Gastrocnemius medialis (tissue), 4 donors: ENCODE measurements at regions not wholly inside any gene's neighbourhood (a gene's known extent, or its start where the extent isn't known, plus 50 kb on each side); places are given as distances from the start of the nearest gene placed in this dataset.
"Not testable (repeated sequence)": the region's sequence is repeated elsewhere in the genome, so short reads cannot be mapped to it uniquely, and the experiment has no call there.

Experiments used
- ATAC-seq, 2 donors: fragments of 150-250 bp; one replicate each; pipeline ENCODE4 v1.9.1; 2016
- DNase-seq, 2 donors: peaks; one replicate each; pipeline ENCODE4 v3.0.0-alpha.2; 2019
- H3K27ac ChIP-seq, 4 donors: fragments of 200-600 bp; sonication (generic); 1 replicate in 1 of 4; 2 replicates in 3 of 4; pipeline ENCODE4 v1.5.1; 2016 to 2018; ENCODE audit warnings: mild to moderate bottlenecking in 2 of 4, moderate library complexity in 1 of 4
- H3K27me3 ChIP-seq, 3 donors: fragments of 200-600 bp; sonication (generic) in 2 of 3; 1 replicate in 1 of 3; 2 replicates in 2 of 3; pipeline versions ENCODE4 v1.5.1 to v1.6.0; 2016 to 2019; ENCODE audit warnings: mild to moderate bottlenecking in 1 of 3, moderate library complexity in 1 of 3
- H3K36me3 ChIP-seq, 2 donors: fragments of 200-600 bp; sonication (generic) in 1 of 2; one replicate each; pipeline ENCODE4 v1.5.1; 2017 to 2018
- H3K4me1 ChIP-seq, 2 donors: fragments of 200-600 bp; sonication (generic) in 1 of 2; one replicate each; pipeline ENCODE4 v1.5.1; 2016 to 2017; ENCODE audit warnings: mild to moderate bottlenecking in 2 of 2
- H3K4me3 ChIP-seq, 4 donors: fragments of 200-600 bp; sonication (generic) in 3 of 4; 1 replicate in 1 of 4; 2 replicates in 3 of 4; pipeline ENCODE4 v1.5.1; 2016 to 2019; ENCODE audit warnings: mild to moderate bottlenecking in 2 of 4
- H3K9me3 ChIP-seq, 3 donors: fragments of 200-600 bp; sonication (generic) in 2 of 3; 1 replicate in 1 of 3; 2 replicates in 2 of 3; pipeline ENCODE4 v1.5.1; 2016 to 2019
- CTCF ChIP-seq, 5 experiments: fragments of 450-650 bp in 3 of 5; fragments of 200-600 bp in 2 of 5; sonication (generic) in 2 of 5; IDR thresholded peaks in 4 of 5; conservative IDR thresholded peaks in 1 of 5; 1 replicate in 4 of 5; 2 replicates in 1 of 5; pipeline ENCODE4 v1.5.1; 2016 to 2019; ENCODE audit warnings: antibody characterized with exemption in 5 of 5, mild to moderate bottlenecking in 3 of 5, moderate library complexity in 3 of 5
- POLR2A ChIP-seq, 2 donors: fragments of 450-650 bp; IDR thresholded peaks; one replicate each; pipeline ENCODE4 v1.6.1; 2017; ENCODE audit warnings: antibody characterized with exemption in 2 of 2, mild to moderate bottlenecking in 2 of 2, moderate library complexity in 2 of 2
- in situ Hi-C, 4 donors: fragments of 200-750 bp; cut with MboI; loops; one replicate each; pipeline versions ENCODE4 v1.15.0 to v1.8.0; 2017; ENCODE audit warnings: low sequenced_read_pairs in 4 of 4
- intact Hi-C: fragments of 100-400 bp; cut with DNase I; formaldehyde crosslinking; loops from one replicate; pipeline ENCODE4 v1.15.1; 2023; ENCODE audit warnings: low total_unique reads

- Histone ChIP-seq H3K4me1 (no peaks in the 10 kb centered on the region), H3K36me3 (no peaks in the 10 kb centered on the region), H3K27me3 (no peaks in the 10 kb centered on the region), H3K4me3 (no peak overlapping the region), H3K27ac (no peak overlapping the region), H3K9me3 (no peaks in the 10 kb centered on the region)
- intact Hi-C loops (no loop called here), in situ Hi-C loops (no loop called here)
- TF ChIP-seq CTCF (IDR thresholded peaks at IDR 0.05 in 4 of 5, conservative IDR thresholded peaks at IDR 0.05 in 1 of 5) (no peak), POLR2A (IDR thresholded peaks at IDR 0.05) (no peak)
- no peak for ATAC-seq
- DNase-seq: no peak
These were observed 451.8 kb upstream of the PTGER4 start for GRCh38 chr5:40227931-40228330.

GRCh38 chr5:40227366-40227765, 452.3 kb upstream of the PTGER4 start:
- DNase-seq (no peak), ATAC-seq (no peak)
- Histone ChIP-seq H3K9me3 (no peaks in the 10 kb centered on the region), H3K4me1 (no peaks in the 10 kb centered on the region), H3K36me3 (no peaks in the 10 kb centered on the region), H3K4me3 (no peak overlapping the region), H3K27ac (no peak overlapping the region), H3K27me3 (no peaks in the 10 kb centered on the region)
- TF ChIP-seq CTCF (IDR thresholded peaks at IDR 0.05 in 4 of 5, conservative IDR thresholded peaks at IDR 0.05 in 1 of 5) (no peak), POLR2A (IDR thresholded peaks at IDR 0.05) (no peak)
- in situ Hi-C loops: no loop called here
- intact Hi-C loops: no loop called here

- no peak overlapping the region for H3K27ac ChIP-seq
- no peaks in the 10 kb centered on the region for H3K36me3 ChIP-seq
- TF ChIP-seq CTCF (IDR thresholded peaks at IDR 0.05 in 4 of 5, conservative IDR thresholded peaks at IDR 0.05 in 1 of 5) (no peak), POLR2A (IDR thresholded peaks at IDR 0.05) (no peak)
- H3K4me1 ChIP-seq: no peaks in the 10 kb centered on the region
- no peaks in the 10 kb centered on the region for H3K9me3 ChIP-seq
- in situ Hi-C loops (no loop called here), intact Hi-C loops (no loop called here)
- H3K4me3 ChIP-seq: no peak overlapping the region
- DNase-seq (no peak), ATAC-seq (no peak)
- H3K27me3 ChIP-seq: no peaks in the 10 kb centered on the region
These were observed 452.8 kb upstream of the PTGER4 start for GRCh38 chr5:40226906-40227305.

- H3K9me3 ChIP-seq, in situ Hi-C loops, H3K4me3 ChIP-seq, DNase-seq, H3K27ac ChIP-seq, intact Hi-C loops, ATAC-seq, H3K27me3 ChIP-seq, H3K36me3 ChIP-seq, H3K4me1 ChIP-seq: not testable (repeated sequence)
These were observed 454.6 kb upstream of the PTGER4 start for GRCh38 chr5:40225147-40225546.

GRCh38 chr5:40224421-40224820, 455.3 kb upstream of the PTGER4 start:
- no peak for ATAC-seq
- intact Hi-C loops: no loop called here

More at GRCh38 chr5:40224421-40224820, 455.3 kb upstream of the PTGER4 start:
- no peak for TF ChIP-seq POLR2A (IDR thresholded peaks at IDR 0.05)
- no peak for TF ChIP-seq CTCF (IDR thresholded peaks at IDR 0.05 in 4 of 5, conservative IDR thresholded peaks at IDR 0.05 in 1 of 5)
- H3K4me1 ChIP-seq: no peaks in the 10 kb centered on the region
- H3K27ac ChIP-seq: no peak overlapping the region
- no peaks in the 10 kb centered on the region for H3K27me3 ChIP-seq
- no peaks in the 10 kb centered on the region for H3K36me3 ChIP-seq
- no peak overlapping the region for H3K4me3 ChIP-seq
- H3K9me3 ChIP-seq: no peaks in the 10 kb centered on the region
- no peak for DNase-seq
- in situ Hi-C loops: no loop called here
